Stimulated activated CD4-positive, alpha-beta T cell treated with anti-CD3 and anti-CD28 coated beads, Interleukin-2, amount 100 ng/mL, for 24 hours (primary cell): ENCODE measurements at regions not wholly inside any gene's neighbourhood (a gene's known extent, or its start where the extent isn't known, plus 50 kb on each side); places are given as distances from the start of the nearest gene placed in this dataset.
"Not testable (repeated sequence)": the region's sequence is repeated elsewhere in the genome, so short reads cannot be mapped to it uniquely, and the experiment has no call there.

ENCODE experiments used
- DNase-seq, 2 donors: peaks; one replicate each; pipeline ENCODE4 v3.0.0-alpha.2; 2020

- no peak for DNase-seq
Measured at GRCh38 chr12:97005174-97005573, 98.1 kb downstream of the NEDD1 start.

- DNase-seq = no peak
Measured at GRCh38 chr12:97005646-97006045, 98.6 kb downstream of the NEDD1 start.

GRCh38 chr12:97006585-97006984, 99.5 kb downstream of the NEDD1 start:
- DNase-seq = no peak

- DNase-seq = no peak
Measured at GRCh38 chr12:97016163-97016562, 109.1 kb downstream of the NEDD1 start.

- no peak for DNase-seq
Measured at GRCh38 chr12:97017213-97017612, 110.2 kb downstream of the NEDD1 start.

- no peak for DNase-seq
Measured at GRCh38 chr12:97022536-97023230, 115.6 kb downstream of the NEDD1 start.

- no peak for DNase-seq
Measured at GRCh38 chr12:97024393-97024792, 117.3 kb downstream of the NEDD1 start.

GRCh38 chr12:97026901-97027300, 119.8 kb downstream of the NEDD1 start:
- DNase-seq = no peak

GRCh38 chr12:97027482-97027881, 120.4 kb downstream of the NEDD1 start:
- no peak for DNase-seq

GRCh38 chr12:97038131-97038530, 131.1 kb downstream of the NEDD1 start:
- DNase-seq = no peak

GRCh38 chr12:97038834-97039233, 131.8 kb downstream of the NEDD1 start:
- no peak for DNase-seq

GRCh38 chr12:97046901-97047300, 139.8 kb downstream of the NEDD1 start:
- no peak for DNase-seq

- no peak for DNase-seq
Measured at GRCh38 chr12:97047361-97047760, 140.3 kb downstream of the NEDD1 start.

- no peak for DNase-seq
Measured at GRCh38 chr12:97048421-97049035, 141.5 kb downstream of the NEDD1 start.

- no peak for DNase-seq
Measured at GRCh38 chr12:97050509-97050908, 143.5 kb downstream of the NEDD1 start.

- DNase-seq = no peak
Measured at GRCh38 chr12:97051341-97051740, 144.3 kb downstream of the NEDD1 start.

GRCh38 chr12:97061171-97061570, 154.1 kb downstream of the NEDD1 start:
- DNase-seq = no peak

- no peak for DNase-seq
Measured at GRCh38 chr12:97063292-97063935, 156.4 kb downstream of the NEDD1 start.

GRCh38 chr12:97075161-97075933, 168.3 kb downstream of the NEDD1 start:
- no peak for DNase-seq

GRCh38 chr12:97075934-97076630, 169.0 kb downstream of the NEDD1 start:
- no peak for DNase-seq

- not testable (repeated sequence) for DNase-seq
Measured at GRCh38 chr12:97076912-97077311, 169.9 kb downstream of the NEDD1 start.

- DNase-seq = no peak
Measured at GRCh38 chr12:97082029-97082428, 175.0 kb downstream of the NEDD1 start.

- no peak for DNase-seq
Measured at GRCh38 chr12:97093187-97093683, 186.2 kb downstream of the NEDD1 start.
